GM12878 (cell line): ENCODE measurements at regions not wholly inside any gene's neighbourhood (a gene's known extent, or its start where the extent isn't known, plus 50 kb on each side); places are given as distances from the start of the nearest gene placed in this dataset.

Experiments
- ATAC-seq: fragments of 200-7000 bp; cut with Tn5 transposase; 3 replicates; pipeline ENCODE4 v1.9.1; 2020; ENCODE audit warnings: mild to moderate bottlenecking, moderate library complexity
- BruUV-seq: library from RNA; stranded (reverse); fragments of 400-500 nt; replicated peaks from 2 replicates; lab custom pipeline; 2021; lab: Mats Ljungman, UMichigan
- CTCF ChIA-PET: fragments of 300-600 bp; sonication (Branson Sonifier 250); formaldehyde crosslinking; extraction: SDS; loops from one replicate; lab custom pipeline; 2021; ENCODE audit warnings: inconsistent platforms; lab: Yijun Ruan, JAX
- POLR2A ChIA-PET: fragments of 350-600 bp; formaldehyde crosslinking; extraction: SDS; loops from one replicate; lab custom pipeline; 2021; ENCODE audit warnings: inconsistent platforms; lab: Charles Lee
- RAD21 ChIA-PET: fragments of 300-600 bp; sonication (Branson Sonifier 250); formaldehyde crosslinking; loops from one replicate; lab custom pipeline; 2023; ENCODE audit warnings: antibody characterized with exemption; ENCODE audit not compliant: unreplicated experiment; lab: Charles Lee
- SMC1A ChIA-PET: fragments of 300-600 bp; sonication (Branson Sonifier 250); formaldehyde crosslinking; loops from one replicate; lab custom pipeline; 2023; ENCODE audit not compliant: unreplicated experiment, uncharacterized antibody; lab: Charles Lee
- DNase-seq: peaks from one replicate; pipeline ENCODE4 v3.0.0-alpha.2; 2011; ENCODE audit warnings: low read depth, low spot score
- FAIRE-seq: peaks from 3 replicates; lab custom pipeline; 2011; peaks lifted over from hg19 to GRCh38; lab: Jason Lieb, UNC
- H2AFZ ChIP-seq: 2 replicates; pipeline ENCODE4 v1.6.0; 2011; ENCODE audit warnings: low read depth, low read length, control low read depth; ENCODE audit not compliant: control insufficient read depth
- H3K27ac ChIP-seq: 2 replicates; pipeline ENCODE4 v1.5.1; 2011; ENCODE audit warnings: control low read depth; ENCODE audit not compliant: control insufficient read depth, insufficient read depth
- H3K27me3 ChIP-seq, 2 experiments: replicated peaks in 1 of 2; 2 replicates each; pipeline versions ENCODE4 v1.6.0 to v1.6.1; 2011; ENCODE audit warnings: low read length in 1 of 2; ENCODE audit not compliant: control insufficient read depth in 2 of 2, insufficient read depth in 2 of 2
- H3K36me3 ChIP-seq, 2 experiments: 2 replicates each; pipeline ENCODE4 v1.5.1; 2011; ENCODE audit warnings: low read length in 1 of 2; ENCODE audit not compliant: control insufficient read depth in 2 of 2, insufficient read depth in 2 of 2
- H3K4me1 ChIP-seq: 2 replicates; pipeline ENCODE4 v1.6.1; 2011; ENCODE audit warnings: mild to moderate bottlenecking, low read length, moderate library complexity, mixed read lengths; ENCODE audit not compliant: control insufficient read depth, insufficient read depth
- H3K4me2 ChIP-seq: 2 replicates; pipeline ENCODE4 v1.6.0; 2011; ENCODE audit warnings: control low read depth; ENCODE audit not compliant: control insufficient read depth, insufficient read depth
- H3K4me3 ChIP-seq: fragments of 200-600 bp; sonication (generic); 2 replicates; pipeline ENCODE4 v1.5.1; 2016
- H3K79me2 ChIP-seq: 2 replicates; pipeline ENCODE4 v1.6.0; 2011; ENCODE audit warnings: low read length; ENCODE audit not compliant: control insufficient read depth, insufficient read depth
- H3K9ac ChIP-seq: 2 replicates; pipeline ENCODE4 v1.8.0; 2011; ENCODE audit warnings: low read length, control low read depth, mixed read lengths; ENCODE audit not compliant: control insufficient read depth, insufficient read depth
- H3K9me3 ChIP-seq: replicated peaks from 3 replicates; pipeline ENCODE4 v1.5.1; 2011; ENCODE audit warnings: mild to moderate bottlenecking, low read length; ENCODE audit not compliant: control insufficient read depth, insufficient read depth
- H4K20me1 ChIP-seq: 2 replicates; pipeline ENCODE4 v1.6.0; 2011; ENCODE audit not compliant: control insufficient read depth, insufficient read depth
- CEBPB ChIP-seq, 2 experiments: fragments of 150-350 bp in 1 of 2; IDR thresholded peaks; 2 replicates each; pipeline ENCODE4 v1.6.1; 2012 to 2014; ENCODE audit warnings: low read depth in 2 of 2, low read length in 2 of 2, borderline replicate concordance in 1 of 2, inconsistent platforms in 1 of 2
- LARP7 ChIP-seq: fragments of 450-650 bp; IDR thresholded peaks from 2 replicates; pipeline ENCODE4 v1.6.1; 2017; ENCODE audit warnings: mild to moderate bottlenecking
- MAX ChIP-seq: IDR thresholded peaks from 2 replicates; pipeline ENCODE4 v1.6.1; 2012; ENCODE audit warnings: low read depth, low read length, improper control_type of control experiment
- NKRF ChIP-seq: fragments of 450-650 bp; conservative IDR thresholded peaks from 2 replicates; pipeline ENCODE4 v1.6.1; 2017; ENCODE audit warnings: mild to moderate bottlenecking, moderate library complexity
- PML ChIP-seq: IDR thresholded peaks from 2 replicates; pipeline ENCODE4 v1.6.1; 2012; ENCODE audit warnings: low read length, inconsistent platforms
- RB1 ChIP-seq: fragments of 450-650 bp; formaldehyde crosslinking; IDR thresholded peaks from 2 replicates; pipeline ENCODE4 v1.6.1; 2017; ENCODE audit warnings: mild to moderate bottlenecking, borderline replicate concordance
- SREBF2 ChIP-seq: IDR thresholded peaks from 2 replicates; pipeline ENCODE4 v1.6.1; 2012; ENCODE audit warnings: mild to moderate bottlenecking, low read length
- SUPT20H ChIP-seq: IDR thresholded peaks from 2 replicates; pipeline ENCODE4 v1.6.1; 2011; ENCODE audit warnings: low read depth, mild to moderate bottlenecking, low read length, moderate library complexity, borderline replicate concordance; ENCODE audit not compliant: control insufficient read depth
- ZBED1 ChIP-seq: IDR thresholded peaks from 2 replicates; pipeline ENCODE4 v1.6.1; 2016; ENCODE audit warnings: borderline replicate concordance
- ZNF384 ChIP-seq: IDR thresholded peaks from 2 replicates; pipeline ENCODE4 v1.6.1; 2012; ENCODE audit warnings: low read depth, mild to moderate bottlenecking, low read length, improper control_type of control experiment, borderline replicate concordance
- ZNF592 ChIP-seq: fragments of 450-650 bp; IDR thresholded peaks from 2 replicates; pipeline ENCODE4 v1.6.1; 2017; ENCODE audit warnings: mild to moderate bottlenecking, moderate library complexity
- ZSCAN29 ChIP-seq: fragments of 450-650 bp; IDR thresholded peaks from 2 replicates; pipeline ENCODE4 v1.6.1; 2017; ENCODE audit warnings: mild to moderate bottlenecking, moderate library complexity
- WGBS: methylation state at CpG from one replicate; pipeline ENCODE4 v1.1.6; 2016; ENCODE audit warnings: low lambda C conversion rate; ENCODE audit not compliant: insufficient replicate concordance, insufficient coverage; ENCODE audit errors: missing lambda C conversion rate; 5-methylcytosine and 5-hydroxymethylcytosine counted together
- in situ Hi-C: fragments of 300-500 bp; cut with MboI; formaldehyde crosslinking; loops from 9 replicates; pipeline ENCODE4 v1.14.3; 2018; ENCODE audit warnings: mixed read lengths
- intact Hi-C: fragments of 100-400 bp; cut with micrococcal nuclease; formaldehyde crosslinking; loops from one replicate; pipeline ENCODE4 v1.14.2; 2022; ENCODE audit not compliant: unreplicated experiment

DNA sequence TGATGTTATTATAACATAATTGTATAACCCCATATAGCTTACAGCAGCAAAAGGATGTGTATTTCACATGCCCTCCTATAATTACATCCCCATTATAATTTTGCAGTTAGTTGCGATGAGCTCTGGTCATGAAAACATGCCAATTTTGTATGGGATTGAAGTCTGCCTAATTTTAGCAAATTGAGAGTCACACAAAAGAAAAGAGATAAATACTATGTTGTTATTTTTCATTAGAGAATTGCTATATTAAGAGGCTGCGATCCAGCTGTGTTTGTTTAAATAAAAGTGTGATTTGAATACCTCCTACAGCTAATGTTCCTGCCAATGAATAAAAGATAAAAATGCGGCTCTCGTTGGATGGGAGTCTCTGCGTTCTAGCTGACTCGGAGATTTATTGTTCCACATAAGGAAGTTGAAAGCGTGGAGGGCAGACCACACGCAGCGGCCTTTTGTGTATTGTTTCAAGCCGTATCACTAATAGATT is 461.0 kb upstream of the NFIA start:
- FAIRE-seq (no peak), DNase-seq (no peak), ATAC-seq (no peak)
- H3K4me3 ChIP-seq = no peak overlapping the region
- TF ChIP-seq PML (no peak), ZNF384 (no peak), SREBF2 (no peak), SUPT20H (no peak), LARP7 (no peak), ZBED1 (no peak), MAX (no peak), ZSCAN29 (no peak), CEBPB (IDR thresholded peaks at IDR 0.05; ENCODE audit: borderline replicate concordance in 1 of 2, low read depth in 2 of 2, low read length in 2 of 2) (no peak), ZNF592 (no peak), RB1 (no peak), NKRF (no peak)
- SMC1A ChIA-PET = no interaction called here
- H3K79me2 ChIP-seq = no peaks in the 10 kb centered on the region
- no peaks in the 10 kb centered on the region for H4K20me1 ChIP-seq
- CTCF ChIA-PET = no interaction called here
- no peak overlapping the region for H3K27ac ChIP-seq
- H2AFZ ChIP-seq = no peak overlapping the region
- intact Hi-C loops = no loop called here
- H3K36me3 ChIP-seq = no peaks in the 10 kb centered on the region
- POLR2A ChIA-PET = no interaction called here
- 15% methylated on average over 10 of the region's 10 CpGs for WGBS
- H3K9ac ChIP-seq = no peak overlapping the region
- no peak overlapping the region for H3K4me2 ChIP-seq
- in situ Hi-C loops = no loop called here
- H3K9me3 ChIP-seq = no peaks in the 10 kb centered on the region
- RAD21 ChIA-PET = no interaction called here
- H3K4me1 ChIP-seq = no peaks in the 10 kb centered on the region
- no TSS peak for BruUV-seq
- no peaks in the 10 kb centered on the region for H3K27me3 ChIP-seq
